ENCODE measurements at regions not wholly inside any gene's neighbourhood (a gene's known extent, or its start where the extent isn't known, plus 50 kb on each side); places are given as distances from the start of the nearest gene placed in this dataset.

DNA sequence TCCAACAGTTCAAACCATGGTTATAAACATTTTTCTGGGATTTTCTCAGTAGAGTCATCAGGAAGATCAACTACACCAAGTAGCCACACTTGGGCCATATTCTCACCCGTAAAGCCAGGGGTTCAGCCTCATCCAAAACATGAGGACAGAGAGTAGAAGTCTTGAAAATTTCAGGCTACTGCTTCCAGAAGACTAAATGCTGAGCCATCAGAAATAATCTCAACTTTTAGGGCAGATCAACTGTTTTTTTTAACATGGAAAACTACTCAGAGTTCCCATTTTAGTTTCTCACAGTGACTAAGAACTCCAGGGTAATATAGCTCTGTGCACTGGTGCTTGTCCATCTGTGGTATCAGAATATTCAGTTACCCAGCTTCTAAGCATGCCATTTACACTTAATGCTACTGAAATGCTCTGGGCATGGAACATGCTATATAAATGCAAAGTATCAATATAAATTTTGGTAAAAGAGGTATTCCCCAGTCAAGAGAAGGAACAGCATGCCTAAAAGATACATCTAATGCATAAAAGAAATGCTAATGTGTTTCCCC, 300.1 kb upstream of the LRRN1 start:
- in situ Hi-C loops (cut with HindIII; ENCODE audit: low sequenced_read_pairs), result no loop called here
- no peak for DNase-seq (ENCODE audit: low read depth, low spot score)
- TF ChIP-seq, protein P1, sequence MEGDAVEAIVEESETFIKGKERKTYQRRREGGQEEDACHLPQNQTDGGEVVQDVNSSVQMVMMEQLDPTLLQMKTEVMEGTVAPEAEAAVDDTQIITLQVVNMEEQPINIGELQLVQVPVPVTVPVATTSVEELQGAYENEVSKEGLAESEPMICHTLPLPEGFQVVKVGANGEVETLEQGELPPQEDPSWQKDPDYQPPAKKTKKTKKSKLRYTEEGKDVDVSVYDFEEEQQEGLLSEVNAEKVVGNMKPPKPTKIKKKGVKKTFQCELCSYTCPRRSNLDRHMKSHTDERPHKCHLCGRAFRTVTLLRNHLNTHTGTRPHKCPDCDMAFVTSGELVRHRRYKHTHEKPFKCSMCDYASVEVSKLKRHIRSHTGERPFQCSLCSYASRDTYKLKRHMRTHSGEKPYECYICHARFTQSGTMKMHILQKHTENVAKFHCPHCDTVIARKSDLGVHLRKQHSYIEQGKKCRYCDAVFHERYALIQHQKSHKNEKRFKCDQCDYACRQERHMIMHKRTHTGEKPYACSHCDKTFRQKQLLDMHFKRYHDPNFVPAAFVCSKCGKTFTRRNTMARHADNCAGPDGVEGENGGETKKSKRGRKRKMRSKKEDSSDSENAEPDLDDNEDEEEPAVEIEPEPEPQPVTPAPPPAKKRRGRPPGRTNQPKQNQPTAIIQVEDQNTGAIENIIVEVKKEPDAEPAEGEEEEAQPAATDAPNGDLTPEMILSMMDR (IDR thresholded peaks at IDR 0.05; ENCODE audit: low read depth, low read length), result no peak
- no peak overlapping the region for H3K4me3 ChIP-seq (ENCODE audit: low read depth, low read length)

DNA sequence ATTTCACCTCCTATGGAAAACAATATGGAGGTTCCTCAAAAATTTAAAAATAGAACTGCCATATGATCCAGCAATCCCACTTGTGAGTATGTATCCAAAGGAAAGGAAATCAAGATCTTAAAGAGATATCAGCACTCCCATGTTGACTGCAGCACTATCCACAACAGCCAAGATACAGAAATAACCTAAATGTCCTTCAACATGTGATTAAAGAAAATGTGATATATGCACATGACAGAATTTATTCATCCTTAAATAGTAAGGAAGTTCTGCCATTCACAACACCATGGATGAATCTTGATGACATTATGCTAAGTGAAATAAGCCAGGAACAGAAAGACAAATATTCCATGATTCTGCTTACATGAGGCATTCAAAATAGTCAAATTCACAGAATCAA, 303.6 kb upstream of the LRRN1 start:
- TF ChIP-seq, protein P1 (IDR thresholded peaks at IDR 0.05; ENCODE audit: low read depth, low read length), result no peak
- in situ Hi-C loops (cut with HindIII; ENCODE audit: low sequenced_read_pairs), result no loop called here
- no peak overlapping the region for H3K4me3 ChIP-seq (ENCODE audit: low read depth, low read length)
- no peak for DNase-seq (ENCODE audit: low read depth, low spot score)

GRCh38 chr3:3476669-3477068, 297.2 kb upstream of the CRBN start:
- TF ChIP-seq, protein P1 (IDR thresholded peaks at IDR 0.05; ENCODE audit: low read depth, low read length), result no peak
- DNase-seq (ENCODE audit: low read depth, low spot score), result no peak
- H3K4me3 ChIP-seq (ENCODE audit: low read depth, low read length), result no peak overlapping the region
- in situ Hi-C loops (cut with HindIII; ENCODE audit: low sequenced_read_pairs), result no loop called here

DNA sequence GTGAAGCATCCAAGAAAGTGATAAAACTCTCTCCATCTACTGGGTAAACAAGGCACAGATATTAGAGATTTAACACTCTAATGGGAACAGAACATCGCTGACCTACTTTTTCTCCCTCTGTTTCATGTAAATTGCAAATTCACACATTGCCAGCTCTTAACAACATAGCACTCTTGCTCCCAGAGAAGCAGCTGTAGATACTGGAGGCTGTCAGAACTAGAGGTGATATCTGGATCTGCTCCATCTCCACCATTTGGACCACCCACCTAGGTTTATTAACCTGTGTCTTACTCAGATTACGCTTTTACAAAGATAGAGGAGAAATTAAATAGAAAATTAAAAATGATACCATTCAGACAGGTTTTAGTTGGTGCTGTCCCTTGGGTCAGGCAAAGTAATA, 289.1 kb upstream of the CRBN start:
- no peak overlapping the region for H3K4me3 ChIP-seq (ENCODE audit: low read depth, low read length)
- TF ChIP-seq, protein P1 (IDR thresholded peaks at IDR 0.05; ENCODE audit: low read depth, low read length), result no peak
- no peak for DNase-seq (ENCODE audit: low read depth, low spot score)
- in situ Hi-C loops (cut with HindIII; ENCODE audit: low sequenced_read_pairs), result no loop called here

GRCh38 chr3:3464131-3464530, 284.6 kb upstream of the CRBN start:
- TF ChIP-seq, protein P1 (IDR thresholded peaks at IDR 0.05; ENCODE audit: low read depth, low read length), result no peak
- no peak for DNase-seq (ENCODE audit: low read depth, low spot score)
- no peak overlapping the region for H3K4me3 ChIP-seq (ENCODE audit: low read depth, low read length)
- in situ Hi-C loops (cut with HindIII; ENCODE audit: low sequenced_read_pairs), result no loop called here

- TF ChIP-seq, protein P1 (IDR thresholded peaks at IDR 0.05; ENCODE audit: low read depth, low read length), result no peak
- in situ Hi-C loops (cut with HindIII; ENCODE audit: low sequenced_read_pairs), result no loop called here
- H3K4me3 ChIP-seq (ENCODE audit: low read depth, low read length), result no peak overlapping the region
- no peak for DNase-seq (ENCODE audit: low read depth, low spot score)
Observed at GRCh38 chr3:3461317-3461716, 281.8 kb upstream of the CRBN start.

GRCh38 chr3:3448468-3448867, 269.0 kb upstream of the CRBN start:
- in situ Hi-C loops (cut with HindIII; ENCODE audit: low sequenced_read_pairs), result no loop called here
- DNase-seq (ENCODE audit: low read depth, low spot score), result no peak
- TF ChIP-seq, protein P1 (IDR thresholded peaks at IDR 0.05; ENCODE audit: low read depth, low read length), result no peak
- H3K4me3 ChIP-seq (ENCODE audit: low read depth, low read length), result no peak overlapping the region
